IMR-90 (cell line): ENCODE measurements at regions not wholly inside any gene's neighbourhood (a gene's known extent, or its start where the extent isn't known, plus 50 kb on each side); places are given as distances from the start of the nearest gene placed in this dataset.

ENCODE experiments used
- ATAC-seq: fragments of 200-7000 bp; cut with Tn5 transposase; 2 replicates; pipeline ENCODE4 v1.9.1; 2020; ENCODE audit warnings: low read depth, mild to moderate bottlenecking, moderate library complexity
- BruUV-seq: library from RNA; stranded (reverse); fragments of 400-500 nt; replicated peaks from 2 replicates; lab custom pipeline; 2021; lab: Mats Ljungman, UMichigan
- CTCF ChIA-PET: fragments of 300-600 bp; formaldehyde crosslinking; extraction: SDS; loops from one replicate; lab custom pipeline; 2021; ENCODE audit warnings: antibody characterized with exemption; lab: Yijun Ruan, JAX
- POLR2A ChIA-PET: fragments of 300-600 bp; sonication (Branson Sonifier 250); formaldehyde crosslinking; loops from one replicate; lab custom pipeline; 2022; ENCODE audit warnings: antibody characterized with exemption; ENCODE audit not compliant: unreplicated experiment; lab: Charles Lee
- DNase-seq: peaks from one replicate; pipeline ENCODE4 v3.0.0; 2013
- H2AFZ ChIP-seq: replicated peaks from 2 replicates; pipeline ENCODE3; 2013; ENCODE audit warnings: low read length, mild to moderate bottlenecking; ENCODE audit not compliant: poor library complexity
- H2AK5ac ChIP-seq: 2 replicates; pipeline ENCODE4 v1.6.1; 2013; ENCODE audit warnings: low read depth, low read length, inconsistent platforms
- H2AK9ac ChIP-seq: replicated peaks from 2 replicates; pipeline ENCODE3; 2013; ENCODE audit warnings: mild to moderate bottlenecking, low read depth, low read length, moderate library complexity; ENCODE audit not compliant: poor library complexity
- H2BK120ac ChIP-seq: 2 replicates; pipeline ENCODE4 v1.6.1; 2013; ENCODE audit warnings: low read depth, low read length, inconsistent platforms
- H2BK15ac ChIP-seq: 3 replicates; pipeline ENCODE4 v1.6.1; 2013; ENCODE audit warnings: low read depth, low read length, inconsistent platforms
- H2BK20ac ChIP-seq: 2 replicates; pipeline ENCODE4 v1.6.1; 2013; ENCODE audit warnings: low read depth, mild to moderate bottlenecking, inconsistent platforms, low read length, moderate library complexity
- H2BK5ac ChIP-seq: 2 replicates; pipeline ENCODE4 v1.6.1; 2013; ENCODE audit warnings: mild to moderate bottlenecking, low read depth, low read length, inconsistent platforms; ENCODE audit not compliant: poor library complexity, severe bottlenecking
- H3K14ac ChIP-seq: replicated peaks from 2 replicates; pipeline ENCODE4 v1.6.1; 2013; ENCODE audit warnings: low read depth, low read length, inconsistent platforms
- H3K18ac ChIP-seq: 2 replicates; pipeline ENCODE4 v1.6.1; 2013; ENCODE audit warnings: low read depth, low read length, control low read depth
- H3K23ac ChIP-seq: 2 replicates; pipeline ENCODE4 v1.6.1; 2013; ENCODE audit warnings: low read depth, low read length, inconsistent platforms
- H3K27ac ChIP-seq: 2 replicates; pipeline ENCODE4 v1.5.1; 2013; ENCODE audit warnings: mild to moderate bottlenecking, control low read depth, low read length; ENCODE audit not compliant: insufficient read depth
- H3K27me3 ChIP-seq: 2 replicates; pipeline ENCODE4 v1.6.1; 2013; ENCODE audit warnings: low read length; ENCODE audit not compliant: control insufficient read depth, insufficient read depth
- H3K36me3 ChIP-seq: 2 replicates; pipeline ENCODE4 v1.6.1; 2013; ENCODE audit warnings: low read length, mixed read lengths; ENCODE audit not compliant: control insufficient read depth, insufficient read depth
- H3K4ac ChIP-seq: 2 replicates; pipeline ENCODE4 v1.6.1; 2013; ENCODE audit warnings: low read depth, low read length, inconsistent platforms
- H3K4me1 ChIP-seq: 2 replicates; pipeline ENCODE4 v1.6.1; 2013; ENCODE audit warnings: low read length, mixed read lengths; ENCODE audit not compliant: control insufficient read depth, insufficient read depth
- H3K4me2 ChIP-seq: 2 replicates; pipeline ENCODE4 v1.6.1; 2013; ENCODE audit warnings: low read depth, mild to moderate bottlenecking, control low read depth, low read length, moderate library complexity
- H3K4me3 ChIP-seq: 2 replicates; pipeline ENCODE4 v1.5.1; 2013; ENCODE audit warnings: low read depth, mild to moderate bottlenecking, control low read depth, low read length, moderate library complexity; ENCODE audit not compliant: insufficient read depth
- H3K56ac ChIP-seq: 2 replicates; pipeline ENCODE4 v1.6.1; 2013; ENCODE audit warnings: low read length, inconsistent platforms; ENCODE audit not compliant: insufficient read depth; ENCODE audit errors: extremely low read depth
- H3K79me1 ChIP-seq, 2 experiments: 2 replicates each; pipeline ENCODE4 v1.6.1; 2013; ENCODE audit warnings: low read length in 2 of 2, inconsistent platforms in 1 of 2, low read depth in 1 of 2
- H3K9ac ChIP-seq: 2 replicates; pipeline ENCODE4 v1.6.1; 2013; ENCODE audit warnings: low read depth, low read length, control low read depth
- H3K9me1 ChIP-seq: 2 replicates; pipeline ENCODE4 v1.6.1; 2013; ENCODE audit warnings: low read length, inconsistent platforms; ENCODE audit not compliant: insufficient read depth
- H3K9me3 ChIP-seq: 2 replicates; pipeline ENCODE4 v1.6.1; 2013; ENCODE audit warnings: low read length; ENCODE audit not compliant: control insufficient read depth, insufficient read depth
- H4K20me1 ChIP-seq: 2 replicates; pipeline ENCODE4 v1.6.1; 2013; ENCODE audit warnings: low read length, inconsistent platforms; ENCODE audit not compliant: insufficient read depth
- H4K5ac ChIP-seq: 2 replicates; pipeline ENCODE4 v1.6.1; 2013; ENCODE audit warnings: mild to moderate bottlenecking, low read depth, low read length, control low read depth
- H4K8ac ChIP-seq, 2 experiments: 2 replicates each; pipeline ENCODE4 v1.6.1; 2013; ENCODE audit warnings: low read depth in 2 of 2, low read length in 2 of 2, control low read depth in 1 of 2, inconsistent platforms in 1 of 2
- H4K91ac ChIP-seq: 2 replicates; pipeline ENCODE4 v1.6.1; 2013; ENCODE audit warnings: low read depth, low read length, inconsistent platforms; ENCODE audit not compliant: insufficient read depth
- CEBPB ChIP-seq: IDR thresholded peaks from 2 replicates; pipeline ENCODE4 v1.6.1; 2012; ENCODE audit warnings: low read depth, low read length, improper control_type of control experiment
- FOS ChIP-seq: fragments of 150-350 bp; IDR thresholded peaks from 2 replicates; pipeline ENCODE4 v1.6.1; 2016; ENCODE audit warnings: low read depth, low read length
- RCOR1 ChIP-seq: IDR thresholded peaks from 2 replicates; pipeline ENCODE4 v1.6.1; 2012; ENCODE audit warnings: mild to moderate bottlenecking, low read length, improper control_type of control experiment; ENCODE audit not compliant: insufficient replicate concordance
- USF2 ChIP-seq: fragments of 150-350 bp; IDR thresholded peaks from 2 replicates; pipeline ENCODE4 v1.6.1; 2017; ENCODE audit warnings: mild to moderate bottlenecking, antibody characterized with exemption, low read length, low read depth
- WGBS, 2 experiments: methylation state at CpG; one replicate each; pipeline versions ENCODE4 v1.1.5 to v1.1.7; 2013; ENCODE audit warnings: missing lambda C conversion rate in 2 of 2; ENCODE audit not compliant: insufficient read length in 1 of 2; ENCODE audit errors: extremely low coverage in 2 of 2; 5-methylcytosine and 5-hydroxymethylcytosine counted together
- dilution Hi-C: fragments of 300-500 bp; cut with HindIII; formaldehyde crosslinking; loops from one replicate; pipeline ENCODE4 v1.14.3; 2018; ENCODE audit warnings: low sequenced_read_pairs; ENCODE audit not compliant: unreplicated experiment
- in situ Hi-C: fragments of 300-500 bp; cut with MboI; formaldehyde crosslinking; loops from 3 replicates; pipeline ENCODE4 v1.14.3; 2019; ENCODE audit warnings: low sequenced_read_pairs, inconsistent platforms, mixed read lengths
- intact Hi-C: fragments of 100-400 bp; cut with micrococcal nuclease; formaldehyde crosslinking; loops from 2 replicates; pipeline ENCODE4 v1.10.0; 2022

- Histone ChIP-seq H2BK120ac (no peak overlapping the region), H2AK5ac (no peak overlapping the region), H3K4me3 (no peak overlapping the region), H3K79me1 (no peaks in the 10 kb centered on the region), H4K8ac (no peak overlapping the region), H3K23ac (no peak overlapping the region), H3K56ac (no peak overlapping the region), H3K4me1 (peaks cover 4% of the 10 kb centered on the region), H2BK20ac (no peak overlapping the region), H2BK5ac (no peak overlapping the region), H3K27ac (no peak overlapping the region), H4K20me1 (peaks cover 4% of the 10 kb centered on the region; the same call in 1 of the 2 replicates), H2AK9ac (no peak overlapping the region), H2AFZ (no peak overlapping the region), H3K4ac (no peak overlapping the region), H3K27me3 (peaks cover 28% of the 10 kb centered on the region), H3K9ac (no peak overlapping the region), H4K91ac (no peak overlapping the region), H3K9me1 (no peaks in the 10 kb centered on the region), H3K36me3 (no peaks in the 10 kb centered on the region), H3K9me3 (peaks cover 3% of the 10 kb centered on the region; the same call in 1 of the 2 replicates), H3K18ac (no peak overlapping the region), H4K5ac (no peak overlapping the region), H3K4me2 (no peak overlapping the region), H3K14ac (no peak overlapping the region), H2BK15ac (peak overlapping the region; percentile 9; the same call in 1 of the 3 replicates)
- no TSS peak for BruUV-seq
- dilution Hi-C loops (no loop called here), intact Hi-C loops (loop anchor here (5.0 kb wide), 1 partner anchor 73 kb away; the partner anchor contains the start of gene ZEB2), in situ Hi-C loops (no loop called here)
- ATAC-seq: no peak
- DNase-seq: no peak
- no CpG with 5 or more reads among the region's 2 CpGs for WGBS, 2 experiments
- ChIA-PET CTCF (no interaction called here), POLR2A (no interaction called here)
- no peak for TF ChIP-seq CEBPB
- no peak for TF ChIP-seq FOS
- no peak for TF ChIP-seq USF2
- no peak for TF ChIP-seq RCOR1
Observed at GRCh38 chr2:144595279-144595678, 75.4 kb upstream of the ZEB2 start.
